NCI-H2196 (cell line): ENCODE measurements at regions not wholly inside any gene's neighbourhood (a gene's known extent, or its start where the extent isn't known, plus 50 kb on each side); places are given as distances from the start of the nearest gene placed in this dataset.
"Not testable (repeated sequence)": the region's sequence is repeated elsewhere in the genome, so short reads cannot be mapped to it uniquely, and the experiment has no call there.

Experiments used
- DNase-seq: peaks from one replicate; lab custom pipeline; 2025; ENCODE audit not compliant: unreplicated experiment; lab: John Stamatoyannopoulos, UW

GRCh38 chr5:124871303-124871702 lies 124.9 kb upstream of the ZNF608 start:
- peak; percentile 42 for DNase-seq

GRCh38 chr5:124872086-124872485 lies 125.6 kb upstream of the ZNF608 start:
- DNase-seq: no peak

- peak; percentile 67 for DNase-seq
These were observed 126.2 kb upstream of the ZNF608 start for GRCh38 chr5:124872615-124873014.

GRCh38 chr5:124873188-124873587 lies 126.7 kb upstream of the ZNF608 start:
- peak; percentile 47 for DNase-seq

GRCh38 chr5:124873713-124874112 lies 127.3 kb upstream of the ZNF608 start:
- DNase-seq: no peak

GRCh38 chr5:124876566-124876965 lies 130.1 kb upstream of the ZNF608 start:
- no peak for DNase-seq

- no peak for DNase-seq
These were observed 130.5 kb upstream of the ZNF608 start for GRCh38 chr5:124876983-124877382.

GRCh38 chr5:124877501-124878146 lies 131.2 kb upstream of the ZNF608 start:
- no peak for DNase-seq

GRCh38 chr5:124878583-124879342 lies 132.3 kb upstream of the ZNF608 start:
- DNase-seq: no peak

- no peak for DNase-seq
These were observed 134.7 kb upstream of the ZNF608 start for GRCh38 chr5:124880903-124881697.

- no peak for DNase-seq
These were observed 137.2 kb upstream of the ZNF608 start for GRCh38 chr5:124883681-124884080.

GRCh38 chr5:124884114-124884513 lies 137.7 kb upstream of the ZNF608 start:
- no peak for DNase-seq

GRCh38 chr5:124885490-124885889 lies 139.1 kb upstream of the ZNF608 start:
- no peak for DNase-seq

- peak; percentile 12 for DNase-seq
These were observed 140.8 kb upstream of the ZNF608 start for GRCh38 chr5:124887223-124887622.

- DNase-seq: peak; percentile 47
These were observed 141.6 kb upstream of the ZNF608 start for GRCh38 chr5:124888050-124888506.

- no peak for DNase-seq
These were observed 142.4 kb upstream of the ZNF608 start for GRCh38 chr5:124888622-124889485.

- DNase-seq: no peak
These were observed 143.0 kb upstream of the ZNF608 start for GRCh38 chr5:124889486-124889825.

- DNase-seq: no peak
These were observed 143.4 kb upstream of the ZNF608 start for GRCh38 chr5:124889850-124890249.

- DNase-seq: not testable (repeated sequence)
These were observed 144.0 kb upstream of the ZNF608 start for GRCh38 chr5:124890442-124890841.

- no peak for DNase-seq
These were observed 144.7 kb upstream of the ZNF608 start for GRCh38 chr5:124891179-124891578.
